ENCODE measurements at regions not wholly inside any gene's neighbourhood (a gene's known extent, or its start where the extent isn't known, plus 50 kb on each side); places are given as distances from the start of the nearest gene placed in this dataset.

- no peak for DNase-seq (ENCODE audit: extremely low spot score, unreplicated experiment)
- Mint-ChIP-seq H3K4me1 (ENCODE audit: unreplicated experiment) (no peaks in the 10 kb centered on the region), H3K27me3 (no peaks in the 10 kb centered on the region), H3K36me3 (no peaks in the 10 kb centered on the region), H3K27ac (no peak overlapping the region), H3K4me3 (no peak overlapping the region), H3K9me3 (peaks cover 19% of the 10 kb centered on the region)
- TF ChIP-seq CTCF (conservative IDR thresholded peaks at IDR 0.05) = no peak
Measured at GRCh38 chr17:22131740-22132139, 439.4 kb downstream of the KCNJ18 start.

GRCh38 chr17:22138861-22139469, 446.6 kb downstream of the KCNJ18 start:
- no peak for DNase-seq (ENCODE audit: extremely low spot score, unreplicated experiment)
- no peak for TF ChIP-seq CTCF (conservative IDR thresholded peaks at IDR 0.05)
- H3K27me3 Mint-ChIP-seq = no peaks in the 10 kb centered on the region
- H3K4me1 Mint-ChIP-seq (ENCODE audit: unreplicated experiment) = no peaks in the 10 kb centered on the region
- H3K4me3 Mint-ChIP-seq = no peak overlapping the region
- H3K9me3 Mint-ChIP-seq = peaks cover 9% of the 10 kb centered on the region
- H3K27ac Mint-ChIP-seq = no peak overlapping the region
- H3K36me3 Mint-ChIP-seq = no peaks in the 10 kb centered on the region

GRCh38 chr17:22142091-22142490, 449.8 kb downstream of the KCNJ18 start:
- no peak for TF ChIP-seq CTCF (conservative IDR thresholded peaks at IDR 0.05)
- H3K27ac Mint-ChIP-seq = no peak overlapping the region
- peaks cover 4% of the 10 kb centered on the region for H3K9me3 Mint-ChIP-seq
- no peaks in the 10 kb centered on the region for H3K36me3 Mint-ChIP-seq
- H3K4me3 Mint-ChIP-seq = no peak overlapping the region
- no peaks in the 10 kb centered on the region for H3K27me3 Mint-ChIP-seq
- no peak for DNase-seq (ENCODE audit: extremely low spot score, unreplicated experiment)
- no peaks in the 10 kb centered on the region for H3K4me1 Mint-ChIP-seq (ENCODE audit: unreplicated experiment)

GRCh38 chr17:22145605-22146178, 453.4 kb downstream of the KCNJ18 start:
- Mint-ChIP-seq H3K4me1 (ENCODE audit: unreplicated experiment) (no peaks in the 10 kb centered on the region), H3K27ac (no peak overlapping the region), H3K27me3 (no peaks in the 10 kb centered on the region), H3K4me3 (no peak overlapping the region), H3K9me3 (peaks cover 5% of the 10 kb centered on the region), H3K36me3 (no peaks in the 10 kb centered on the region)
- TF ChIP-seq CTCF (conservative IDR thresholded peaks at IDR 0.05) = no peak
- peak; percentile 65 for DNase-seq (ENCODE audit: extremely low spot score, unreplicated experiment)

GRCh38 chr17:22158364-22158763, 466.0 kb downstream of the KCNJ18 start:
- H3K4me3 Mint-ChIP-seq = no peak overlapping the region
- DNase-seq (ENCODE audit: extremely low spot score, unreplicated experiment) = no peak
- no peaks in the 10 kb centered on the region for H3K27me3 Mint-ChIP-seq
- H3K9me3 Mint-ChIP-seq = no peaks in the 10 kb centered on the region
- no peaks in the 10 kb centered on the region for H3K36me3 Mint-ChIP-seq
- no peaks in the 10 kb centered on the region for H3K4me1 Mint-ChIP-seq (ENCODE audit: unreplicated experiment)
- no peak overlapping the region for H3K27ac Mint-ChIP-seq
- no peak for TF ChIP-seq CTCF (conservative IDR thresholded peaks at IDR 0.05)

Measured in type B pancreatic cell (in vitro differentiated cells).